IMR-90 (cell line): ENCODE measurements at regions not wholly inside any gene's neighbourhood (a gene's known extent, or its start where the extent isn't known, plus 50 kb on each side); places are given as distances from the start of the nearest gene placed in this dataset.

ENCODE experiments used
- ATAC-seq: fragments of 200-7000 bp; cut with Tn5 transposase; 2 replicates; pipeline ENCODE4 v1.9.1; 2020; ENCODE audit warnings: low read depth, mild to moderate bottlenecking, moderate library complexity
- BruUV-seq: library from RNA; stranded (reverse); fragments of 400-500 nt; replicated peaks from 2 replicates; lab custom pipeline; 2021; lab: Mats Ljungman, UMichigan
- CTCF ChIA-PET: fragments of 300-600 bp; formaldehyde crosslinking; extraction: SDS; loops from one replicate; lab custom pipeline; 2021; ENCODE audit warnings: antibody characterized with exemption; lab: Yijun Ruan, JAX
- POLR2A ChIA-PET: fragments of 300-600 bp; sonication (Branson Sonifier 250); formaldehyde crosslinking; loops from one replicate; lab custom pipeline; 2022; ENCODE audit warnings: antibody characterized with exemption; ENCODE audit not compliant: unreplicated experiment; lab: Charles Lee
- DNase-seq: peaks from one replicate; pipeline ENCODE4 v3.0.0; 2013
- H2AFZ ChIP-seq: replicated peaks from 2 replicates; pipeline ENCODE3; 2013; ENCODE audit warnings: low read length, mild to moderate bottlenecking; ENCODE audit not compliant: poor library complexity
- H2AK5ac ChIP-seq: 2 replicates; pipeline ENCODE4 v1.6.1; 2013; ENCODE audit warnings: low read depth, low read length, inconsistent platforms
- H2AK9ac ChIP-seq: replicated peaks from 2 replicates; pipeline ENCODE3; 2013; ENCODE audit warnings: mild to moderate bottlenecking, low read depth, low read length, moderate library complexity; ENCODE audit not compliant: poor library complexity
- H2BK120ac ChIP-seq: 2 replicates; pipeline ENCODE4 v1.6.1; 2013; ENCODE audit warnings: low read depth, low read length, inconsistent platforms
- H2BK15ac ChIP-seq: 3 replicates; pipeline ENCODE4 v1.6.1; 2013; ENCODE audit warnings: low read depth, low read length, inconsistent platforms
- H2BK20ac ChIP-seq: 2 replicates; pipeline ENCODE4 v1.6.1; 2013; ENCODE audit warnings: low read depth, mild to moderate bottlenecking, inconsistent platforms, low read length, moderate library complexity
- H2BK5ac ChIP-seq: 2 replicates; pipeline ENCODE4 v1.6.1; 2013; ENCODE audit warnings: mild to moderate bottlenecking, low read depth, low read length, inconsistent platforms; ENCODE audit not compliant: poor library complexity, severe bottlenecking
- H3K14ac ChIP-seq: replicated peaks from 2 replicates; pipeline ENCODE4 v1.6.1; 2013; ENCODE audit warnings: low read depth, low read length, inconsistent platforms
- H3K18ac ChIP-seq: 2 replicates; pipeline ENCODE4 v1.6.1; 2013; ENCODE audit warnings: low read depth, low read length, control low read depth
- H3K23ac ChIP-seq: 2 replicates; pipeline ENCODE4 v1.6.1; 2013; ENCODE audit warnings: low read depth, low read length, inconsistent platforms
- H3K27ac ChIP-seq: 2 replicates; pipeline ENCODE4 v1.5.1; 2013; ENCODE audit warnings: mild to moderate bottlenecking, control low read depth, low read length; ENCODE audit not compliant: insufficient read depth
- H3K27me3 ChIP-seq: 2 replicates; pipeline ENCODE4 v1.6.1; 2013; ENCODE audit warnings: low read length; ENCODE audit not compliant: control insufficient read depth, insufficient read depth
- H3K36me3 ChIP-seq: 2 replicates; pipeline ENCODE4 v1.6.1; 2013; ENCODE audit warnings: low read length, mixed read lengths; ENCODE audit not compliant: control insufficient read depth, insufficient read depth
- H3K4ac ChIP-seq: 2 replicates; pipeline ENCODE4 v1.6.1; 2013; ENCODE audit warnings: low read depth, low read length, inconsistent platforms
- H3K4me1 ChIP-seq: 2 replicates; pipeline ENCODE4 v1.6.1; 2013; ENCODE audit warnings: low read length, mixed read lengths; ENCODE audit not compliant: control insufficient read depth, insufficient read depth
- H3K4me2 ChIP-seq: 2 replicates; pipeline ENCODE4 v1.6.1; 2013; ENCODE audit warnings: low read depth, mild to moderate bottlenecking, control low read depth, low read length, moderate library complexity
- H3K4me3 ChIP-seq: 2 replicates; pipeline ENCODE4 v1.5.1; 2013; ENCODE audit warnings: low read depth, mild to moderate bottlenecking, control low read depth, low read length, moderate library complexity; ENCODE audit not compliant: insufficient read depth
- H3K56ac ChIP-seq: 2 replicates; pipeline ENCODE4 v1.6.1; 2013; ENCODE audit warnings: low read length, inconsistent platforms; ENCODE audit not compliant: insufficient read depth; ENCODE audit errors: extremely low read depth
- H3K79me1 ChIP-seq, 2 experiments: 2 replicates each; pipeline ENCODE4 v1.6.1; 2013; ENCODE audit warnings: low read length in 2 of 2, inconsistent platforms in 1 of 2, low read depth in 1 of 2
- H3K9ac ChIP-seq: 2 replicates; pipeline ENCODE4 v1.6.1; 2013; ENCODE audit warnings: low read depth, low read length, control low read depth
- H3K9me1 ChIP-seq: 2 replicates; pipeline ENCODE4 v1.6.1; 2013; ENCODE audit warnings: low read length, inconsistent platforms; ENCODE audit not compliant: insufficient read depth
- H3K9me3 ChIP-seq: 2 replicates; pipeline ENCODE4 v1.6.1; 2013; ENCODE audit warnings: low read length; ENCODE audit not compliant: control insufficient read depth, insufficient read depth
- H4K20me1 ChIP-seq: 2 replicates; pipeline ENCODE4 v1.6.1; 2013; ENCODE audit warnings: low read length, inconsistent platforms; ENCODE audit not compliant: insufficient read depth
- H4K5ac ChIP-seq: 2 replicates; pipeline ENCODE4 v1.6.1; 2013; ENCODE audit warnings: mild to moderate bottlenecking, low read depth, low read length, control low read depth
- H4K8ac ChIP-seq, 2 experiments: 2 replicates each; pipeline ENCODE4 v1.6.1; 2013; ENCODE audit warnings: low read depth in 2 of 2, low read length in 2 of 2, control low read depth in 1 of 2, inconsistent platforms in 1 of 2
- H4K91ac ChIP-seq: 2 replicates; pipeline ENCODE4 v1.6.1; 2013; ENCODE audit warnings: low read depth, low read length, inconsistent platforms; ENCODE audit not compliant: insufficient read depth
- BHLHE40 ChIP-seq: fragments of 150-350 bp; IDR thresholded peaks from 2 replicates; pipeline ENCODE4 v1.6.1; 2016; ENCODE audit warnings: mild to moderate bottlenecking, low read depth, low read length
- CEBPB ChIP-seq: IDR thresholded peaks from 2 replicates; pipeline ENCODE4 v1.6.1; 2012; ENCODE audit warnings: low read depth, low read length, improper control_type of control experiment
- CHD1 ChIP-seq: IDR thresholded peaks from 2 replicates; pipeline ENCODE4 v1.6.1; 2012; ENCODE audit warnings: low read depth, low read length, improper control_type of control experiment
- CTCF ChIP-seq: conservative IDR thresholded peaks from 2 replicates; pipeline ENCODE4 v1.5.1; 2012; ENCODE audit warnings: mild to moderate bottlenecking, low read depth, low read length, improper control_type of control experiment
- FOS ChIP-seq: fragments of 150-350 bp; IDR thresholded peaks from 2 replicates; pipeline ENCODE4 v1.6.1; 2016; ENCODE audit warnings: low read depth, low read length
- MAFK ChIP-seq: IDR thresholded peaks from 2 replicates; pipeline ENCODE4 v1.6.1; 2012; ENCODE audit warnings: low read depth, low read length, improper control_type of control experiment
- MAZ ChIP-seq: IDR thresholded peaks from 2 replicates; pipeline ENCODE4 v1.6.1; 2012; ENCODE audit warnings: low read depth, mild to moderate bottlenecking, low read length, improper control_type of control experiment, moderate library complexity, borderline replicate concordance
- POLR2A ChIP-seq: IDR thresholded peaks from 2 replicates; pipeline ENCODE4 v1.6.1; 2012; ENCODE audit warnings: mild to moderate bottlenecking, low read depth, low read length
- RCOR1 ChIP-seq: IDR thresholded peaks from 2 replicates; pipeline ENCODE4 v1.6.1; 2012; ENCODE audit warnings: mild to moderate bottlenecking, low read length, improper control_type of control experiment; ENCODE audit not compliant: insufficient replicate concordance
- RFX5 ChIP-seq: IDR thresholded peaks from 2 replicates; pipeline ENCODE4 v1.8.0; 2012; ENCODE audit warnings: low read depth, mild to moderate bottlenecking, low read length, moderate library complexity
- SMC3 ChIP-seq: fragments of 150-350 bp; IDR thresholded peaks from 2 replicates; pipeline ENCODE4 v1.6.1; 2016; ENCODE audit warnings: low read depth, mild to moderate bottlenecking, antibody characterized with exemption, low read length, moderate library complexity
- USF2 ChIP-seq: fragments of 150-350 bp; IDR thresholded peaks from 2 replicates; pipeline ENCODE4 v1.6.1; 2017; ENCODE audit warnings: mild to moderate bottlenecking, antibody characterized with exemption, low read length, low read depth
- WGBS, 2 experiments: methylation state at CpG; one replicate each; pipeline versions ENCODE4 v1.1.5 to v1.1.7; 2013; ENCODE audit warnings: missing lambda C conversion rate in 2 of 2; ENCODE audit not compliant: insufficient read length in 1 of 2; ENCODE audit errors: extremely low coverage in 2 of 2; 5-methylcytosine and 5-hydroxymethylcytosine counted together
- dilution Hi-C: fragments of 300-500 bp; cut with HindIII; formaldehyde crosslinking; loops from one replicate; pipeline ENCODE4 v1.14.3; 2018; ENCODE audit warnings: low sequenced_read_pairs; ENCODE audit not compliant: unreplicated experiment
- in situ Hi-C: fragments of 300-500 bp; cut with MboI; formaldehyde crosslinking; loops from 3 replicates; pipeline ENCODE4 v1.14.3; 2019; ENCODE audit warnings: low sequenced_read_pairs, inconsistent platforms, mixed read lengths
- intact Hi-C: fragments of 100-400 bp; cut with micrococcal nuclease; formaldehyde crosslinking; loops from 2 replicates; pipeline ENCODE4 v1.10.0; 2022

- Histone ChIP-seq H3K9me3 (no peaks in the 10 kb centered on the region), H3K79me1 (no peaks in the 10 kb centered on the region), H3K9ac (no peak overlapping the region), H3K36me3 (no peaks in the 10 kb centered on the region), H3K4me1 (no peaks in the 10 kb centered on the region), H3K23ac (no peak overlapping the region), H2BK5ac (no peak overlapping the region), H3K18ac (no peak overlapping the region), H4K8ac (no peak overlapping the region), H2BK20ac (no peak overlapping the region), H3K9me1 (no peaks in the 10 kb centered on the region), H3K4me2 (no peak overlapping the region), H2AK9ac (no peak overlapping the region), H3K56ac (no peak overlapping the region), H3K4ac (no peak overlapping the region), H2AFZ (no peak overlapping the region), H2BK15ac (no peak overlapping the region), H2BK120ac (no peak overlapping the region), H2AK5ac (no peak overlapping the region), H3K27ac (no peak overlapping the region), H4K5ac (no peak overlapping the region), H3K27me3 (peaks cover 2% of the 10 kb centered on the region; the same call in 1 of the 2 replicates), H4K91ac (no peak overlapping the region), H3K14ac (no peak overlapping the region), H4K20me1 (no peaks in the 10 kb centered on the region), H3K4me3 (no peak overlapping the region)
- WGBS, 2 experiments, result no CpG with 5 or more reads among the region's 1 CpG
- ChIA-PET POLR2A (no interaction called here), CTCF (no interaction called here)
- no TSS peak for BruUV-seq
- DNase-seq (no peak), ATAC-seq (no peak)
- dilution Hi-C loops (no loop called here), intact Hi-C loops (no loop called here), in situ Hi-C loops (no loop called here)
- TF ChIP-seq BHLHE40 (no peak), MAFK (no peak), RCOR1 (no peak), POLR2A (no peak), CEBPB (no peak), MAZ (no peak), SMC3 (no peak), CHD1 (no peak), RFX5 (no peak), USF2 (no peak), CTCF (no peak), FOS (no peak)
Measured at GRCh38 chr15:98483575-98484130, 164.7 kb upstream of the IGF1R start.
